ENCODE measurements at regions not wholly inside any gene's neighbourhood (a gene's known extent, or its start where the extent isn't known, plus 50 kb on each side); places are given as distances from the start of the nearest gene placed in this dataset.
A peak's percentile ranks its signal among the peaks of the same experiment; 100 is the strongest.
"Not testable (repeated sequence)": the region's sequence is repeated elsewhere in the genome, so short reads cannot be mapped to it uniquely, and the experiment has no call there.

GRCh38 chr2:221924576-221924975 is 352.5 kb upstream of the EPHA4 start:
- DNase-seq (ENCODE audit: low read depth) = no peak

- no peak for DNase-seq (ENCODE audit: low read depth)
These were observed 343.8 kb upstream of the EPHA4 start for GRCh38 chr2:221915926-221916325.

- DNase-seq (ENCODE audit: low read depth) = peak; percentile 40
These were observed 342.3 kb upstream of the EPHA4 start for GRCh38 chr2:221914334-221914880.

DNA sequence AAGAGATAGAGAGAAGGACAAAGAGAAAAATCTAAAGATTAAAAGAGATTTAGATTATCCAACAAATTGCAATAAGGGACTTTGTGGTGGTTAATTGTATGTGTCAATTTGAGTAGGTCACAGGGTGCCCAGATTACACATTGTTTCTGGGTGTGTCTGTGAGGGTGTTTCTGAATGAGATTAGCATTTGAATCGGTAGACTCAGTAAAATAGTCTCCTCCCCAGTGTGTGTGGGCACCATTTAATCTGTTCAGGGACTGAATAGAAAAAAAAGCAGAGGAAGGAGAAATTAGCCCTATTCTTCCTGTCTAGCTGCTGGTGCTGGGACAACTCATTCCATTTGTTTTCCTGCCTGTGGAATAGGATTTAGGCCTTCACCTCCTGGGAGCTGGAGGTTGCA is 339.8 kb upstream of the EPHA4 start:
- DNase-seq (ENCODE audit: low read depth) = no peak

- DNase-seq (ENCODE audit: low read depth) = no peak
These were observed 339.2 kb upstream of the EPHA4 start for GRCh38 chr2:221911321-221911720.

- DNase-seq (ENCODE audit: low read depth) = no peak
These were observed 336.4 kb upstream of the EPHA4 start for GRCh38 chr2:221908518-221908917.

DNA sequence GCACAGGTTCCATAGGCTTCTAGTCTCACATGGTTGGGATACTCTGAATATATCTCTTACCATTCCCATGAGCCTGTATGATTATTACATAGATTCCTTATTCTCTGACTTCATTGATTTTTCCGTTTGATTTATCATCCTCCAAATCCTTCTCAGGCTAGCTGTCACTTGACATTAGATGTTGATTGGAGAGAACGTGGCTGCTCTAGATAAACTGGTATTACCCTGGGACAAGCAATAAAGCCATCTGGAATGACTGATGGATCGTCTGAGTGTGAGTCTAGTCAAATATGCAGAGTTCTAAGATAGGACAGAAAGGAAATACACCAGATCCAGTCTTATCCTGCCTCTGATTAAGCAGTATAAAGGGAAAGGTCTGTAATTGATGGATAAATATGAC is 325.6 kb upstream of the EPHA4 start:
- DNase-seq (ENCODE audit: low read depth) = no peak

DNA sequence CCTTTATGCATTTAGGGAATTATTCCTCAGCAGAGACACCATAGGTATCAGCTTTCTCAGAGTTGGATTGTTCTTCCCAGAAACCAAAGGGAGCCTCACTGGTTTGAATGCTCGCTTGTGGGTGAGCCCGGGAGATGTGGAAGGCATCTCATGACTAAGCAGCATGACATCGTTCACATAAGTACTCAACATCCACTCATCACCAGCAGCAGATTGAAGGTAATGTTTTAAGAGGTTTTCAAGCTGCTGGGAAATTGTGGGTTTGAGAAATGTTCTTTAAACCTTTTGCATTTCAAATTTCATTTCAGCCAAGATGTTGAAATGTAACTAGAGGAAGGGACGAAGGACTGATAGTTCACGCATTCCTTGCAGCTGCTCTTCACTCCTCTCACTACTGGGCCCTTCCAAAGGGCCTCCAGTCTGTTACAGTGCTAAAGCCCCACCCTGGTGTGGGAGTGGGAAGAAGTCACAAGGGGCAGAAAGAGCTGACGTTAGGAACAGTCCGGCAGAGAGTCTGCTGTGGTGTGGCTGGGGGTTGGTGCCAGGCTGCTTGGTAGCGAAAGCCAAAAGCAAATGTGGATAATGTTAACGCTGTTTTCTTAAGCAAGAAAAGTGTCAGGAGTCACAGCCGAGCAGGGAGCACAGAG is 324.5 kb upstream of the EPHA4 start:
- peak; percentile 85 for DNase-seq (ENCODE audit: low read depth)

GRCh38 chr2:221895366-221896121 is 323.4 kb upstream of the EPHA4 start:
- peak; percentile 10 for DNase-seq (ENCODE audit: low read depth)

DNA sequence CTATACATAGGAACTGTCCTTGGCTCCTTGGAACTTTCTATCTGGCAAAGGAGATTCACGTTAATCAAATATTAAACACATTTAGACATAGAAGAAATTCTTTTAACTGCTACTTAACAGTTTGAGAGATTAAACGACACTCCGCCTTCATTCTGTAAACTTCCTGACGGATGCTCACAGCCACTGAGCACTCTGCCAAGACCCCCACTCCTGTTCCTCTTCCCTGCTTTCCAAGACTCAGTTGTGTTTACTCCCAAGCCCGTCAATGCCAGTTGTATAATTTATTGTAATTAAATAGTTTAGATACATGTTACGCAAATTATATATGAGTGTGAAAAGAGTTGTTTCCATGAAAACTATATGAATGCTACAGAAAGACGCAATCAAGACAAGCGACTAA is 321.4 kb upstream of the EPHA4 start:
- no peak for DNase-seq (ENCODE audit: low read depth)

- not testable (repeated sequence) for DNase-seq (ENCODE audit: low read depth)
These were observed 319.9 kb upstream of the EPHA4 start for GRCh38 chr2:221892006-221892405.

DNA sequence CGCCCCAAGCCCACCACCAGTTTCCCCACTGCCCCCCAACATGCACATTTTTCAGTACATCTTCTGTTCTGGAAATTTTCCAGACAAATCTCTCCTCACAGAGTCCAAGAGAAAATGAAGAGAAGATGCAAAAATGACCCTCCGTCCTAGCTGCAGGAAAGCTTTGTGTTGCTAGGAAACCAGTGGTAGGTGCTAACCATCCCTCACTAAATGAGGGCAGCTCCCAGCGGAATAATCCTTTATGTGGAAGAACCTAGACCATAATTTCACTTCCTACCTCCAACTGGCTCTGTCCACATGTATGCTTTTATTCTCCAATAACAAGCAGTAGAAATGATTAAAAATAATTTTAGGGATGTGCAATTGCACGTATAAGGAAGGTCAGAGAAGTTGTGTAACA is 311.9 kb upstream of the EPHA4 start:
- no peak for DNase-seq (ENCODE audit: low read depth)

DNA sequence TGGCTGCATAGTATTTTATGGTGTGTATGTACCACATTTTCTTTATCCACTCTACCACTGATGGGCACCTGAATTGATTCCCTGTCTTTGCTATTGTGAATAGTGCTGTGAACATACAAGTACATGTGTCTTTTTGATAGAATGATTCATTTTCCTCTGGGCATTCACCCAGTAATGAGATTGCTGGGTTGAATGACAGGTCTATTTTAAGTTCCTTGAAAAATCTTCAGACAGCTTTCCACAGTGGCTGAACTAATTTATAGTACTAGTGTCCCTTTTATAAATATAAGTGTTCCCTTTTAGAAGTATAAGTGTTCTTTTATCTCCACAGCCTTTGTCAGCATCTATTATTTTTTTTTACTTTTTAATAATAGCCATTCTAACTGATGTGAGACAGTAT is 303.9 kb upstream of the EPHA4 start:
- no peak for DNase-seq (ENCODE audit: low read depth)

GRCh38 chr2:221874444-221874843 is 302.3 kb upstream of the EPHA4 start:
- DNase-seq (ENCODE audit: low read depth) = no peak

- DNase-seq (ENCODE audit: low read depth) = no peak
These were observed 285.6 kb upstream of the EPHA4 start for GRCh38 chr2:221857719-221858118.

DNA sequence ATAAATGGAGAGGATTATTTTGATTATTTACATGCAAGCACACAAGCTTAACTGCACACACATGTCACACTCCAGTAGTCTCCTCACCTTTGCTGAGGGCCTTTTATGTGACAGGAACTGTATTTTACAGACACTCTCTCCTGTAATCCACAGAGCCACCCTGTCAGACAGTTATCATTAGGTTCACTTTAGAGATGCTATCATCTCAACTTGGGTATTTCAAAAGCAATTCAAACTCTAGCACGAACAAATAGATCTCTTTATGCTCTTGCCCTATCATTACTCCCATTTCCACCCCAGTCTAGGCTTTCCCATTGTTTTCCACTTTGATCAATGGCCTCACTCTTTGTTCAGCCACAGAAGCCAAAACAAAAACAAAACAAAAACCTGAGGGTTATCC is 281.2 kb upstream of the EPHA4 start:
- no peak for DNase-seq (ENCODE audit: low read depth)

DNA sequence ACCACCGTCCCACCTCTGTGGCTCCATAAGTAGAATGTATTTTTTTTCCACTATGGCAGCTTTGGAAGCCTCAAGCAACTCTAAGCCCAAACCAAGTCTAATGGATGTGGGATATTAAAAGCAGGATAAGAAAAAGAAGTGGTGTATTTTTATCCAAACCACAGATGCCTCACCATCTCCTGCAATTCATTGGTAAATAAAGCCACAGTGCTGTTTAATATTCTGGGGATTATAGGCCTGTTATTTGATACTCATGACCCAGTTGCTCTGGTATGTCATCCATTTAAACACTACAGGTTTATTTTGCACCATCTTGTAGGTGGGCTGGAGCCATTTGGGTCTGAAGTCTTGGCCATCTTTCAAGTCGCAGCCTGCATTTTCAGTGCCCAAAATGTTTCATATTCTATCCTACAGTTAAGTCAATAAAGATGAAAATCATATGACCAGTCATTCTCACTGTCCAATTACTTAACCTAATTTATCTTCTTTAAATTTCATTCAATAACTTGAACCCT is 279.5 kb upstream of the EPHA4 start:
- peak; percentile 69 for DNase-seq (ENCODE audit: low read depth)

- peak; percentile 49 for DNase-seq (ENCODE audit: low read depth)
These were observed 278.0 kb upstream of the EPHA4 start for GRCh38 chr2:221850076-221850475.

GRCh38 chr2:221848286-221848685 is 276.2 kb upstream of the EPHA4 start:
- DNase-seq (ENCODE audit: low read depth) = no peak

DNA sequence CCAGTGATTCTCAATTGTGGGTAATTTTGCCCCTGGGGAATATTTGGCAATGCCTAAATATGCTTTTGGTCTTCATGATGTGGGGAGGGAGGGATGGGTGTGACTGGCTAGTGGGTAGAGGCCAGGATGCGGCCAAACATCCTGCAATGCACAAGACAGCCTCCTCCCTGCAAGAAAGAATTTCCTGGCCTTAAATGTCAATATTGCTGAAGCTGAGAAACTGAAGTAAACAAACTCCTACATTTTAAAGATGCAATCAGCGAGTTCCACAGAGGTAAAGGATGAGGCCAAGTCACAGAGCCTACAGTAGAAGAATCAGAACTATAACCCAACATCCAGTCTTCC is 272.9 kb upstream of the EPHA4 start:
- DNase-seq (ENCODE audit: low read depth) = peak; percentile 10

GRCh38 chr2:221844212-221845020 is 272.3 kb upstream of the EPHA4 start:
- no peak for DNase-seq (ENCODE audit: low read depth)

DNA sequence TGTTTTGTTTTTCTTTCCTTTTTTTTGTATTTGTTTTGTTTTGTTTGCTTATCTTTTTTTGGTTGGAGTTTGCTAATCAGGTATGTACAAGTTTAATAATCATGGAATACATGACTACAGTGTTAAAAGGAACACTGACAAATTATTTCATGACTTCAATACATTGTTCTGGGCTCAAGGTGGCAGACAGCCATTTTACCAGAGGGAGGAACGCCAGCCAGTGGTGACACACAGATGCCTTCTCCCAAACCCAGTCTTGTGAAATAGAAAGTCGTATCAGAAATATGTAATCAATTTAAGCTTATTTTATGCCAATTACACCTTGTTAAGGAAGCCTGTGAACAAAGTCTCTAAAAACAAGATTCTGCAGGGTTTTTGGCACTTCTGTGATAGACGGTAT is 264.0 kb upstream of the EPHA4 start:
- no peak for DNase-seq (ENCODE audit: low read depth)
